Neural cell (in vitro differentiated cells): ENCODE measurements at regions not wholly inside any gene's neighbourhood (a gene's known extent, or its start where the extent isn't known, plus 50 kb on each side); places are given as distances from the start of the nearest gene placed in this dataset.

ENCODE experiments used
- EP300 ChIP-seq: fragments of 450-650 bp; conservative IDR thresholded peaks from 2 replicates; pipeline ENCODE4 v1.6.1; 2014; ENCODE audit warnings: antibody characterized with exemption, mild to moderate bottlenecking, moderate library complexity; ENCODE audit not compliant: poor library complexity, severe bottlenecking
- EZH2 ChIP-seq: fragments of 200-600, 300-800 bp; shearing (Covaris generic), sonication (generic); IDR thresholded peaks from 2 replicates; pipeline ENCODE4 v1.6.1; 2014; ENCODE audit warnings: antibody characterized with exemption, low read length, borderline replicate concordance, mild to moderate bottlenecking; ENCODE audit not compliant: insufficient read depth, poor library complexity, severe bottlenecking
- MXI1 ChIP-seq: fragments of 450-650 bp; conservative IDR thresholded peaks from 2 replicates; pipeline ENCODE4 v1.6.1; 2014; ENCODE audit warnings: antibody characterized with exemption, mild to moderate bottlenecking; ENCODE audit not compliant: poor library complexity, severe bottlenecking
- POLR2AphosphoS5 ChIP-seq: IDR thresholded peaks from 2 replicates; pipeline ENCODE4 v1.6.1; 2012
- RAD21 ChIP-seq: fragments of 450-650 bp; conservative IDR thresholded peaks from 2 replicates; pipeline ENCODE4 v1.6.1; 2014; ENCODE audit warnings: antibody characterized with exemption, mild to moderate bottlenecking, moderate library complexity
- SMC3 ChIP-seq: fragments of 450-650 bp; conservative IDR thresholded peaks from 2 replicates; pipeline ENCODE4 v1.6.1; 2014; ENCODE audit warnings: antibody characterized with exemption, mild to moderate bottlenecking, moderate library complexity; ENCODE audit not compliant: poor library complexity
- TAF1 ChIP-seq: IDR thresholded peaks from 2 replicates; pipeline ENCODE4 v1.6.1; 2012; ENCODE audit warnings: low read depth
- TF ChIP-seq, protein P1 (sequence below): fragments of 450-650 bp; IDR thresholded peaks from 2 replicates; pipeline ENCODE4 v1.5.1; 2014; ENCODE audit warnings: antibody characterized with exemption, mild to moderate bottlenecking, moderate library complexity; ENCODE audit not compliant: poor library complexity, severe bottlenecking
- TF ChIP-seq, protein P2 (sequence below): IDR thresholded peaks from 2 replicates; pipeline ENCODE4 v1.6.1; 2012; ENCODE audit warnings: borderline replicate concordance

DNA sequence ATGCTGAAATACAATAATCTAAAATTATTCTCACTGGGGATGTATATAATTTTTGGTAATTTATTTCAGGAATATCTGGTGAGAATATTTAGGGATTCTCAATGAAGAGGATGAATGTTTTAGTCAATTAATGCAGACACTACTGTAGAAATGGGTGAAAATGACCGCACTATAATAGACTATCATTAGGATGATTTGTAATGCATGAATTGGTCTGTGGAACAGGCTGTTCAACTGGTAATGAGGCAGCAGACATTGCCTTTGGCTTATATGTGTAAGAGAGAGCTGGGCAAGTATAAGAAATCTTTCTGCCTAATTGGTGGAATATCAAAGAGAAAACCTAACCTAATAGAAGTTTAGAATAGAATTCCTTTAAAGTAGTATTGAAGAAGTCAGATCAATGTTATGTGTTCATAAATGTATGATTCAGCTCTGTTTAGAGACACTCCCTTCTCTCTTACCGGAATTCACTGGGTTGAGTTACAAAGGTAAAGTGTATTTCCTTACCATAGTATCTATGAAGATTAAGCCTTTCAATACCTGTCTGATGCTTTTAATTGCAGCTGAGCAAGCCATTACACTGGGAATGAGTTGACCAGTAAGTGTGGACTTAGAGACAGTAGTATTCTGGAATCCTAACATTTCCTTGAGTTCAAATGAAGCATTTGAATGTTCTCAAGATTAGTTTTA is 274.5 kb downstream of the S1PR1 start:
- TF ChIP-seq, protein P1, sequence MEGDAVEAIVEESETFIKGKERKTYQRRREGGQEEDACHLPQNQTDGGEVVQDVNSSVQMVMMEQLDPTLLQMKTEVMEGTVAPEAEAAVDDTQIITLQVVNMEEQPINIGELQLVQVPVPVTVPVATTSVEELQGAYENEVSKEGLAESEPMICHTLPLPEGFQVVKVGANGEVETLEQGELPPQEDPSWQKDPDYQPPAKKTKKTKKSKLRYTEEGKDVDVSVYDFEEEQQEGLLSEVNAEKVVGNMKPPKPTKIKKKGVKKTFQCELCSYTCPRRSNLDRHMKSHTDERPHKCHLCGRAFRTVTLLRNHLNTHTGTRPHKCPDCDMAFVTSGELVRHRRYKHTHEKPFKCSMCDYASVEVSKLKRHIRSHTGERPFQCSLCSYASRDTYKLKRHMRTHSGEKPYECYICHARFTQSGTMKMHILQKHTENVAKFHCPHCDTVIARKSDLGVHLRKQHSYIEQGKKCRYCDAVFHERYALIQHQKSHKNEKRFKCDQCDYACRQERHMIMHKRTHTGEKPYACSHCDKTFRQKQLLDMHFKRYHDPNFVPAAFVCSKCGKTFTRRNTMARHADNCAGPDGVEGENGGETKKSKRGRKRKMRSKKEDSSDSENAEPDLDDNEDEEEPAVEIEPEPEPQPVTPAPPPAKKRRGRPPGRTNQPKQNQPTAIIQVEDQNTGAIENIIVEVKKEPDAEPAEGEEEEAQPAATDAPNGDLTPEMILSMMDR: no peak
- TF ChIP-seq TAF1 (no peak), POLR2AphosphoS5 (no peak), EZH2 (no peak), EP300 (no peak), SMC3 (no peak), RAD21 (no peak), MXI1 (no peak)
- TF ChIP-seq, protein P2, sequence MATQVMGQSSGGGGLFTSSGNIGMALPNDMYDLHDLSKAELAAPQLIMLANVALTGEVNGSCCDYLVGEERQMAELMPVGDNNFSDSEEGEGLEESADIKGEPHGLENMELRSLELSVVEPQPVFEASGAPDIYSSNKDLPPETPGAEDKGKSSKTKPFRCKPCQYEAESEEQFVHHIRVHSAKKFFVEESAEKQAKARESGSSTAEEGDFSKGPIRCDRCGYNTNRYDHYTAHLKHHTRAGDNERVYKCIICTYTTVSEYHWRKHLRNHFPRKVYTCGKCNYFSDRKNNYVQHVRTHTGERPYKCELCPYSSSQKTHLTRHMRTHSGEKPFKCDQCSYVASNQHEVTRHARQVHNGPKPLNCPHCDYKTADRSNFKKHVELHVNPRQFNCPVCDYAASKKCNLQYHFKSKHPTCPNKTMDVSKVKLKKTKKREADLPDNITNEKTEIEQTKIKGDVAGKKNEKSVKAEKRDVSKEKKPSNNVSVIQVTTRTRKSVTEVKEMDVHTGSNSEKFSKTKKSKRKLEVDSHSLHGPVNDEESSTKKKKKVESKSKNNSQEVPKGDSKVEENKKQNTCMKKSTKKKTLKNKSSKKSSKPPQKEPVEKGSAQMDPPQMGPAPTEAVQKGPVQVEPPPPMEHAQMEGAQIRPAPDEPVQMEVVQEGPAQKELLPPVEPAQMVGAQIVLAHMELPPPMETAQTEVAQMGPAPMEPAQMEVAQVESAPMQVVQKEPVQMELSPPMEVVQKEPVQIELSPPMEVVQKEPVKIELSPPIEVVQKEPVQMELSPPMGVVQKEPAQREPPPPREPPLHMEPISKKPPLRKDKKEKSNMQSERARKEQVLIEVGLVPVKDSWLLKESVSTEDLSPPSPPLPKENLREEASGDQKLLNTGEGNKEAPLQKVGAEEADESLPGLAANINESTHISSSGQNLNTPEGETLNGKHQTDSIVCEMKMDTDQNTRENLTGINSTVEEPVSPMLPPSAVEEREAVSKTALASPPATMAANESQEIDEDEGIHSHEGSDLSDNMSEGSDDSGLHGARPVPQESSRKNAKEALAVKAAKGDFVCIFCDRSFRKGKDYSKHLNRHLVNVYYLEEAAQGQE: no peak
